Epithelial cell of proximal tubule (primary cell): ENCODE measurements at regions not wholly inside any gene's neighbourhood (a gene's known extent, or its start where the extent isn't known, plus 50 kb on each side); places are given as distances from the start of the nearest gene placed in this dataset.

Experiments
- DNase-seq: peaks from one replicate; pipeline ENCODE4 v3.0.0-alpha.2; 2011; ENCODE audit warnings: low read depth
- H3K4me3 ChIP-seq: 2 replicates; pipeline ENCODE4 v1.5.1; 2011; ENCODE audit warnings: low read depth, mild to moderate bottlenecking, low read length
- TF ChIP-seq, protein P1 (sequence below): conservative IDR thresholded peaks from 2 replicates; pipeline ENCODE4 v1.5.1; 2012; ENCODE audit warnings: low read depth, mild to moderate bottlenecking, low read length

DNA sequence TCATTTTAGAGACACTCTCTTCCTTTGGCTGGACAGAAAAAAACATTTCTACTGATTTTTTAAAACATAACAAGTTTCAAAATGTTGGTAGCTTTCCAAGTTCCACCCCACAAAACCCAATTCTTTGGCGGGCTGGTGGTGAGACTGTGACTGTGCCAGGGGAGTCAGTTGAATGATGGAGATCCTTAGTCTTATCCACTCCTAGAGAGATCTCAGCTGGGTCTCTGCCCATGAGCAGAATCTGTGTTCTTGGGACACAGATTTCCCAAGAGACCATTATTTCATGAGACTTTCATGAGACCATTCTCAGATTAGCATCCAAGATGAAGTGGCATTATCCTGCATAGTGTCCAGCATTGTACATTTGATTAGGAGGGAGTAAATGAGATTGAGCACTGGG lies 135.1 kb upstream of the NPHP3 start:
- DNase-seq = no peak
- H3K4me3 ChIP-seq = no peak overlapping the region
- TF ChIP-seq, protein P1, sequence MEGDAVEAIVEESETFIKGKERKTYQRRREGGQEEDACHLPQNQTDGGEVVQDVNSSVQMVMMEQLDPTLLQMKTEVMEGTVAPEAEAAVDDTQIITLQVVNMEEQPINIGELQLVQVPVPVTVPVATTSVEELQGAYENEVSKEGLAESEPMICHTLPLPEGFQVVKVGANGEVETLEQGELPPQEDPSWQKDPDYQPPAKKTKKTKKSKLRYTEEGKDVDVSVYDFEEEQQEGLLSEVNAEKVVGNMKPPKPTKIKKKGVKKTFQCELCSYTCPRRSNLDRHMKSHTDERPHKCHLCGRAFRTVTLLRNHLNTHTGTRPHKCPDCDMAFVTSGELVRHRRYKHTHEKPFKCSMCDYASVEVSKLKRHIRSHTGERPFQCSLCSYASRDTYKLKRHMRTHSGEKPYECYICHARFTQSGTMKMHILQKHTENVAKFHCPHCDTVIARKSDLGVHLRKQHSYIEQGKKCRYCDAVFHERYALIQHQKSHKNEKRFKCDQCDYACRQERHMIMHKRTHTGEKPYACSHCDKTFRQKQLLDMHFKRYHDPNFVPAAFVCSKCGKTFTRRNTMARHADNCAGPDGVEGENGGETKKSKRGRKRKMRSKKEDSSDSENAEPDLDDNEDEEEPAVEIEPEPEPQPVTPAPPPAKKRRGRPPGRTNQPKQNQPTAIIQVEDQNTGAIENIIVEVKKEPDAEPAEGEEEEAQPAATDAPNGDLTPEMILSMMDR = no peak

DNA sequence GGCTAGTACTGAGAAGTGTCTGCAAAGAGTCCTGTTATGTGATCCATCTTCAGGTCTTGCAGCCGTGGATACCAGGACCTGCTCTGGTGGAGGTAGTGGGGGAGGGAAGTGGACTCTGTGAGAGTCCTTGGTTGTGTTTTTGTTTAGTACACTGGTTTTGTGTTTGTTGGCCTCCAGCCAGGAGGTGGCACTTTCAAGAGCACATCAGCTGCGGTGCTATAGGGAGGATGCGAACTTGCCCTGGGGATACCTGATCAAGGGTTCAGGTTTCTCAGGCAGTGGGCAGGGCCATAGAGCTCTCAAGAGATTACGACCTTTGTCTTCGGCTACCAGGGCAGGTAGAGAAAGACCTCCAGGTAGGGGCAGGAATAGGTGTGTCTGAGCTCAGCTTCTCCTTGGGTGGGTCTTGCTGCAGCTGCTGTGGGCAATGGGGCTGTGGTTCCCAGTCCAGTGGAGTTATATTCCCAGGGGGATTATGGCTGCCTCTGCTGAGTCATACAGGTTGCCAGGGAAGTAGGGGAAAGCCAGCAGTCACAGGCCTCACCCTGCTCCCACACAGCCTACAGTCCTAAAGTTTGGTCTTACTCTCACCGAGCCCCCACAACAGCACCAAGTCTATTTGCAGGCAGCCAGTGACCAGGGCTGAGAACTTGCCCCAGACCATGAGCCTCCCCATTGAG lies 132.8 kb upstream of the NPHP3 start:
- TF ChIP-seq, protein P1 = no peak
- DNase-seq = no peak

DNA sequence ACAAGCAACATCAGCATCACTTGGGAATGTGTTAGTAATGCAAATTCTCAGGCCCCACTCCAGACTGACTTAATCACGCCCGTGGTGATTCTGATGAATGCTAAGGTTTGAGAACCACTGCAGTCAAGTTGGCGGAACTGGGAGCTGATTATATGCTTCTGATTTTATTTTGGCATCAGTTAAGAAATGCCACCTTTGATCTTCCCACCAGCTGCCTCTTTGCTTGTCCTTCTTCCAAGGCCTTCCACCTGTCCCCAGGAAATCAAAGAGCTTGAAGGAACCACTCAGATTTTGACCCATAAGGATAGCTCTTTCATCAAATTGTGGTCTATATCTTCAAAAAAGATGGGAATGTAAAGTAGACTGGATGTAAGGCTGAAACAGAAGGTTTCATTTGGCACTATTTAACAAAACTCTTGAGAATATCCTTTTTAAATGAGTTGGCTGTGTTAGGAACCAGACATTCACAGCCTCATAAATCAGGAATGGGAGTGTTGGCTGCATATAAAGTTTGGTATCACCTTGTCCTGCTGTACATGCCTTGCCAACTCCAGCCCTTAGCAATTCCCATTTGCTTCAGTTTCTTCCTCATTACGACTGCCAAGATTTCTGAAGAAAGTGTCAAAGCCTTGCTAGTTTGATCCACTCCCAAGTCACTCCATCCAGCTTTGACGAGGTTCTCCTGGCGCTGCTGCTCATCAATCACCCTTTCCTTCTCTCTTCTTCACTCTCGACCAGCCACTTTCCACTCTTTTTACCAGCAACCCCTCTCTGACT lies 125.8 kb upstream of the NPHP3 start:
- TF ChIP-seq, protein P1 = no peak
- no peak for DNase-seq
- no peak overlapping the region for H3K4me3 ChIP-seq

More for the DNA sequence above, 132.8 kb upstream of the NPHP3 start:
- no peak overlapping the region for H3K4me3 ChIP-seq

DNA sequence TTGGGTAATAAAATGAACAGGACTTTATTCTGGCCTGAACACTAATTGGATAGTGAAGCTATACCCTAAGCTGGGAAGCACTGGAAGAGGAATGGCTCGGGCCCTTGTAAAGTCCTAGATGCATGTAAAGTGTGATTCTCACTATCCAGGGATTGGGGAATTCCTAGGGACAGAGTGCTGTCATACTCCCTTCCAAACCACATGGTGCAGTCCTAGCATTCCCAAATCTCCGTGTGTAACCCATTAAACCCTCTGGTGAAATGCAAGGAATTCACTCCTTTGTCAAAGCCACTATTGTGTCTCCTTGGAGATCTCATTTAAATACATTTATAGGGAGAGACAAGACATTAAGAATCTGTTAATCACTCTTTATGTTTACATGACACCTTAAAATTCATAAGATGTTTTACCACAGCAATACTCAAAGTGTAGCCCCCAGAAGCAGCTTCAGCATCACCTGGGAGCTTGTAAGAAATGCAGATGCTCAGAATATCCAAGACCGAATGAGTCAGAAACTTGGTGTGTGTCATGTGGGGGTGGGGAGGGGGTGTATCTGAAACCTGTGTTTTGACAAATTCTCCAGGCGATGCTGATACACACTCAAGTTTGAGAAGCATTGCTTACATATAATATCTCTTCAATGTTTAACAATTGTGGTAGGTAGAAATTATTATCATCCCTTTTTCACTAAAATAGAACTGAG lies 121.8 kb upstream of the NPHP3 start:
- no peak for DNase-seq
- H3K4me3 ChIP-seq = no peak overlapping the region
- TF ChIP-seq, protein P1 = no peak

DNA sequence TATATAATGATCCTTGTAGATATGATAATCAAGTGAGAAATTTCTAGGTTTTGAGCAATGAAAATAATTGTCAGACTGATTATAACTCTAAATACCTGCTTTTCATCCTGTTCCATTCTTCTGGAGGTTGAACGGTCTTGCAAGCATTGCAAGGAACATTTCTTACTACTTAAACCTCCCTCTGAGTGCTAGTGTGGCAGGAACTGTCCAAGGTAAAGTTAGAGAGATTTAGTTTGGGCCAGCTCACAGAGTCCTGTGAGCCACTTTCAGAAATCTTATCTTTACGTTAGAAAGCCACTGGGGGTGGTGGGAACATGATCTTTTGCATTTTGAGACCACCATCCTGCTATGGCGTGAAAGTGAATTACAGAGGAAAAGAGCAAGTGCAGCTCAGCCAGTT lies 121.1 kb upstream of the NPHP3 start:
- no peak for DNase-seq
- TF ChIP-seq, protein P1 = no peak

DNA sequence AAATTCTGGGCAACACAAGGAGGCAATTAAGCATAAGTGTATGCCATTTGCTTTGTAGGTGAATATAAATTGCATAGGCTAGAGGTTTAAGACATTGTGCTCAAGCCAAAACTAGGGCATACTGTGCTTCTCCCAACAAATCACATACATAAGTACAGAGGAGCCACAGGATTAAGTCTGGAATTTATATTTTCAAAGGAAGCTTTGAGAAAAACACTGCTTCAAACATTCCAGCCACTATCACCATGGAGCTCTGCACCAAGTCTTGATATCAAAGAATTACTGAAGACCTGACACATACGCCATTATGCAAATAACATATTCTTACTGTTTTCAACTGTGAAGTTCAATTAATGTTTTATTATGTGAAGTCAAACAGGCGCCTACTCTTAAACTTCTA lies 119.4 kb upstream of the NPHP3 start:
- TF ChIP-seq, protein P1 = no peak
- no peak for DNase-seq

More for the DNA sequence above, 121.1 kb upstream of the NPHP3 start:
- no peak overlapping the region for H3K4me3 ChIP-seq

More for the DNA sequence above, 119.4 kb upstream of the NPHP3 start:
- no peak overlapping the region for H3K4me3 ChIP-seq
